Renal pelvis (tissue), 1 donor: ENCODE measurements at regions not wholly inside any gene's neighbourhood (a gene's known extent, or its start where the extent isn't known, plus 50 kb on each side); places are given as distances from the start of the nearest gene placed in this dataset.
"Not testable (repeated sequence)": the region's sequence is repeated elsewhere in the genome, so short reads cannot be mapped to it uniquely, and the experiment has no call there.

Source experiments
- DNase-seq: peaks from one replicate; pipeline ENCODE4 v3.0.0-alpha.2; 2013

- DNase-seq, result no peak
Observed at GRCh38 chr9:21695443-21695842, 107.0 kb upstream of the MTAP start.

GRCh38 chr9:21695874-21696341 is 106.5 kb upstream of the MTAP start:
- DNase-seq, result no peak

- no peak for DNase-seq
Observed at GRCh38 chr9:21696411-21696871, 106.0 kb upstream of the MTAP start.

- no peak for DNase-seq
Observed at GRCh38 chr9:21708260-21708711, 94.2 kb upstream of the MTAP start.

- no peak for DNase-seq
Observed at GRCh38 chr9:21708856-21709255, 93.6 kb upstream of the MTAP start.

GRCh38 chr9:21709464-21710058 is 92.9 kb upstream of the MTAP start:
- no peak for DNase-seq

- DNase-seq, result no peak
Observed at GRCh38 chr9:21710548-21711191, 91.8 kb upstream of the MTAP start.

GRCh38 chr9:21711504-21711903 is 90.9 kb upstream of the MTAP start:
- DNase-seq, result peak; percentile 30

GRCh38 chr9:21715408-21715807 is 87.0 kb upstream of the MTAP start:
- DNase-seq, result no peak

GRCh38 chr9:21720758-21721157 is 81.7 kb upstream of the MTAP start:
- DNase-seq, result no peak

- DNase-seq, result not testable (repeated sequence)
Observed at GRCh38 chr9:21727411-21727810, 75.0 kb upstream of the MTAP start.

- DNase-seq, result no peak
Observed at GRCh38 chr9:21728781-21729180, 73.7 kb upstream of the MTAP start.

GRCh38 chr9:21729648-21730047 is 72.8 kb upstream of the MTAP start:
- no peak for DNase-seq

GRCh38 chr9:21730899-21731298 is 71.5 kb upstream of the MTAP start:
- no peak for DNase-seq

GRCh38 chr9:21741151-21741550 is 61.3 kb upstream of the MTAP start:
- peak; percentile 16 for DNase-seq

- DNase-seq, result no peak
Observed at GRCh38 chr9:21744320-21744719, 58.1 kb upstream of the MTAP start.

GRCh38 chr9:21744841-21745240 is 57.6 kb upstream of the MTAP start:
- DNase-seq, result no peak

- no peak for DNase-seq
Observed at GRCh38 chr9:21746550-21746949, 55.9 kb upstream of the MTAP start.

- no peak for DNase-seq
Observed at GRCh38 chr9:21747175-21747574, 55.3 kb upstream of the MTAP start.

GRCh38 chr9:21750021-21750735 is 52.3 kb upstream of the MTAP start:
- no peak for DNase-seq

- DNase-seq, result no peak
Observed at GRCh38 chr9:21751998-21752397, 50.4 kb upstream of the MTAP start.
